HG03025 (cell line): ENCODE measurements at regions not wholly inside any gene's neighbourhood (a gene's known extent, or its start where the extent isn't known, plus 50 kb on each side); places are given as distances from the start of the nearest gene placed in this dataset.

Source experiments
- ATAC-seq: cut with Tn5 transposase; IDR thresholded peaks from one replicate; pipeline ENCODE4 v1.9.1; 2021; ENCODE audit warnings: mild to moderate bottlenecking, moderate library complexity; ENCODE audit not compliant: unreplicated experiment, low FRiP score

DNA sequence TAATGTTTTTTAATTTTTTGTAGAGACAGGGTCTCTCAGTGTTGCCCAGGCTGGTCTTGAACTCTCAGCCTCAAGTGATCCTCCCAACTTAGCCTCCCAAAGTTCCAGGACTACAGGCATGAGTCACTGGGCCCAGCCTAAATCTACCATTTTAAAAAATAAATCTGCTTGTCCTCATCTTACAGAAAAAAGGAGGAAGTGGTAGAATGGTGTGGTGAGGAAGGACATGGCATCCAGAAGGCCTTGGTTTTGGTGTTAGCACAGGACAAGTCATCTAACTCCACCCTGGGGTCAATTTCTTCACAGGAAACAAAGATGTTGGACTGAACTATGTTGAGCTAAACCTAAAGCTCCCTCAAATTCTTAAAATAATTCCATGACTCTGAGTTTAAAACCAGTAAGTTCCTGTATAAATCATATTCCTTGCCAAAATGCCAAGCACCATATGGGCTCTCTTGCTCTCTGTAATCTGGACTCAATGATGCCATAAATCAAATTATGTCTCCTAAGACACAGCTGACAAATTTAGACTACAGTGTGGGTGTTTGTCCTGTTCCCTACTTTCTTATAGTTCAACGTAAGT is 253.9 kb upstream of the NOCT start:
- no peak for ATAC-seq

DNA sequence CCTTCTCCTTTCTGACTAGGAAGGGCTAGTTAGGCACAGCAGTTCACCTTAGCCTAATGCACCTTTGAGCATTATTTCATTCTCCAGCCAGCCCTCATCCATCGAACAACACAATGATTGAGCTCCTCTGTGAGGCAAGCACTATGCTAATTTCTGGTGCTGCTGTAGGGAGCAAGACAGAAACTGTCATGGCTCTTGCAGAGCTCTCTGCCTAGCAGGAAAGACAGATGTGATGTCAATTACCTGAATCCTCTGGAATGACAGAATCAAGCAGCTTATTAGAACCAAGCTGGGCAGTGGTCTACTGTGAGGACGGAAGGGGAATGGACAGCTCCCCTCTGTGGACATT is 256.1 kb upstream of the NOCT start:
- ATAC-seq: no peak

DNA sequence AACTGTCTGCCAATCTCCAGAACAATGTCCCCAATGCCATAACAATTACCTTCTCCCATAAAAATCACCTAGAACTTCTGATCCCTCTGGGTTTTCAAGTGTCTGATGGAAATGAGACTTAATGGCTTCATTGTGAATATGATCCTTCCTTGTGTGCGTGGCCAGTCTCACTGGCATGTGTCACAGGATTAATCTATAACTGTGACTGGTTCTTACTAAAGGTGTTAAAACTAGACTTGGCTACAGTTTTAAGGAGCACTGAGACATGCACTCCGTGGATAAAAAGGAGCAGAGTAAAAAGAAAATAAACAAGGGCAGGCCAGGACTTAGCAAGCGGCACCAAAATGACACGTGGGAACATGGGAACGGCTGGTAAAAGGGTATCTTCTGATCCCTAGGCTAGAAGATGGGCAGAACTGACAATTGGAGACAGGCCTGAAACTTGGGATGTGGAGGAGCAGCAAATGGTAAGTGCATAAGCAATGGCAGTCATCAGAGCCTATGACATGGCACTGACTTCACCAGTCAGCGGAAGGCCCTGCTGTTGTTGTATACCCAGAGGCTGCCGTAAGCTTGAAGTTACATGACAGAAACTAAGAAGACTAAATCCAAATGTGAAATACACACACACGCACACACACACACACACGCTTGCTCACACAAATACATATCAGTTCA is 256.6 kb upstream of the NOCT start:
- no peak for ATAC-seq

DNA sequence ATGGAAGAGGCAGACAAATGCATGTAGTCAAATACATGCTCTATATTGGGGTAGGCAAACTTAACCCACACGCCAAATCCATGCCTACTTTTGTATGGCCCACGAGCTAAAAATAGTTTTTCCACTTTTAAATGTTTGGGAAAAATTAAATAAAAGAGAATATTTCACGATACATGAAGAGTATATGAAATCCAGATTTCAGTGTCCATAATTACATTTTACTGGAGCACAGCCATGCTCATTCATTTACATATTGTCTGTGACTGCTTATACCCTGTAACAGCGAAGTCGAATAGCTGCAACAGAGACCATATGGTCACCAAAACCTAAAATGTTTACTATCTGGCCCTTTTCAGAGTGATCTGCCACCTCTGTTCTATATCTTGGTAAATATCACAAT is 257.4 kb upstream of the NOCT start:
- no peak for ATAC-seq

DNA sequence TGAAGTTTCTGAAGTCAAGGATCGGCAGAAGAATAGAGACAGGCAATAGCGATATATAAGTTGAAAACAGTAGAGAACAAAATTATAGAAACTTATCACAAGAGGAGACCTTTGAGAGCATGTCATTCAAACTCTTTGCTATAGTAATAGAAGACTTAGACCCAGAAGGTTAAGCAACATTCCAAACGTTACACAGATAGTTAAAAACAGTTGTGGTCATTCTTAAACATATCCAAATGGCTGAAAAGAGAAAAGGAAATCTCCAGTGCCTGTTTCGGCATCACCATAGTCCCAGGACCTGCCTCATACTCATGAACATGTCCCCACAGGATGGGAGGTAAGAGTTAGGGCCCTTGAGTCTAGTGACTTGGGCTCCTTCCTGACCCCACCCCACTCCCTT is 258.1 kb upstream of the NOCT start:
- ATAC-seq: no peak

DNA sequence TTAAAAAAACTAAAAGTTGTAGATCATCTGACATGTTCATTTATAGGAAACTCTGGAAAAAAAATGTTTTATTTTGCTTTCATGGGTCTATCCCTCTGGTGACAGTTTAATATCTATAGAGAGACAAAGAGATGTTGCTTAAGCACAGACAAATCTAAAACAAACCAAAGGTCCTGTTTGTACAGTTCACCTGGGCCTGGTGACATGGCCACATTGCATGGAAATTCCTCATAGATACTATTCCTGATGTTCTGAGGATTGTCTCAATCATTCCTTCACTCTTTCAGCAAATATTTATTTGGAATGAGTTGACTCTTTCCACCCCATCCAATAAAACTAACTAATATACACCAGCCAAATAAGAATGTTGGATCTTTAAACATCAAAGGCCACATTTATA is 259.1 kb upstream of the NOCT start:
- ATAC-seq: no peak

DNA sequence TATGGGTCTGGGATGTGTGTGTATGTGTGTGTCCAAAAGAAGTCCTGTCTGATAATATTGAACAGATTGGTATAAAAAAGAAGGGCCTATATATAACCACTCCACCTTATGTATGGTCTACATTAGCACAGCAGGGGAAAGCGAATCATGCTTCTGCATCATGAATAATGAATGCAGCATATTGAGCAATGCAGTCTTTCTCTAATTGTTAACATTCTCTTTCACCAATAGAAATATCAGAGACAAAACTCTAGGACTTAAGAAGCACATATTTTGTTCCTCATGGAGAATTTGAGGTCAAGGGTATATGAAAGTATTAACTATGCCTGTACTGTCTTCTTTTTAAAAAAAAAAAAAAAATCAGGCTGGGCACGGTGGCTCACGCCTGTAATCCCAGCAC is 264.3 kb upstream of the NOCT start:
- ATAC-seq: no peak

DNA sequence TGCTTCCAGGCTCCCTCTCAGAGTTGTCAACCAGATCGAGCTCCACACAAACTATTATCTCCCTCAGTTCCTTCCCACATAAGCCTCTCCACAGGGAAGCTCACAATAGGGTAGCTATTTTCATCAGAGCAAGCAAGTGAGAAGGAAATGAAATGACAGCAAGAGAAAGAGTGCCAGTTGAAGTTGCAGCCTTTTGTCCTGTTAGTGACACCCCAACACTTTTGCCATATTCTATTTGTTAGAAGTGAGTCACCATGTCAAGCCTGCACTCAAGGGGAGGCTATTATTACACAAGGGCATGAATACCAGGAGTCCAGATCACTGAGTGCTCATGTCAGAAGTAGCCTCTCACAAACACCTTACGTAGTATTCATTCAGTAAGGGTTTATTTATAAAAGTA is 266.3 kb upstream of the NOCT start:
- no peak for ATAC-seq

DNA sequence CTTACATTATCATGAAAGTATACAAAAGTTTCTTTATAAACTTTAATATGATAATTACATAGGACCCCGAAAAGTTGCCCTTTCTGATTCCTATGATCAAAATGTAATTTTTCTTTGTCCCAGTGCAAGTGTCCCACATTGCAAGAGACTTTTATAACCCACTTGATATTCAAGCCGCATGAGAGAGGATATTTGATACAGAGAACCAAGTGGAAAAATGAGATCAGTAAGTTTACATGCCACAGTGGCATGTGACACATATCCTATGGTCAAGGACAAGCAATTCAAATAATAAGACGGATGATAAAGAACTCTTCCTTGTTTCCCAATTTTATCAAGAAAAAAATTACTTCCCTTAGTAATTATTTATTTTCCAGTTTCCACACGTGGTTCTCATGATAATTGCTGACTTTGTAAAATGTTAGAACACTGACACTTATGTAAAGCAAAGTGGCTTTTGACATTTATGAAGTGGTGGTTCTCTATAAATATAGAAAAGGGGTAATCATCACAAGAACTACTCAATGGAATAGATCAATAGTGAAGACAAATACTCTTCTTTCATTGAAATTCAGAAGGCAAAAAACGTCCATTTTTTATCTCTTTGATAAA is 273.7 kb upstream of the NOCT start:
- ATAC-seq: no peak

DNA sequence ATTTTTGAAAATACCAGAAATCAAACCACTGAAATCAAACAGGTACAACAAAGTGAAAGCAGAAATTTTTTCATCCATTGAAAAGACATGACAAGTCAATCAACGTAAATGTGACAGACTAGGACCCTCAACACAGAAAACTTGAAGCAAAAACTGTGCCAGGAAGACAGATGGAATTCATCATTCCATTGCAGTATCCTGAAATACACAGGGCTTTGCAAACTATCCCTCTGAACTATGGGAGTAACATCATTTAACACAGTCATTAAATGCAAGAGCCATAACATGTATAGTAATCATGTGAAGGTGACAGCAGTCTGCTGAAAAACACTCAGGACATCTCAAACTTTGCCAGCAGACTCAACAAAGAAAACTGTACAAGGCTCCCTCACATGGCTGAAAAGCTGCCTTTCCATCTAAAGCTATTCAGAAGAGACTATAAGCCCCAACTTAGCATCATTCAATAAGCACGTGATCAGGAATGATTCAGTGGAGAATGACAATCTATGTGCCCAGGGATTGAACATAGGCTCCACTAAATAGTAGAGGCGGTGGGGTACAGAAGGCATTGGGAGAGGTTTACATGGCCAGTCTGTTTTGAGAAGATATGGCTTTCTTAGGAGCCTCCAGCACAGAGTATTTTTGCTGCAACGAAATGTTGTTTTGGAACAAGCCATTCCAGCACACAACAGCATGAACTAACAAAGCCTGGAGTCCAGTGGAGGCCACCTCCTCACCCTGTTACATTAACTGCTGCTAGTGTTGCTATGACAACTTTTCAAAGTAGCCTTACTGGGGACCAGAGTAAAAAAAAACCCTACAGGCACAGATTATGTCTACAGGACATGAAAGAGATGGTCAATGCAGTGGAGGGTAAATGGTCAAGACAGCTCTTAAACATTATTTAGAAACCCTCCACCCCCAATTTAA is 274.5 kb upstream of the NOCT start:
- no peak for ATAC-seq

DNA sequence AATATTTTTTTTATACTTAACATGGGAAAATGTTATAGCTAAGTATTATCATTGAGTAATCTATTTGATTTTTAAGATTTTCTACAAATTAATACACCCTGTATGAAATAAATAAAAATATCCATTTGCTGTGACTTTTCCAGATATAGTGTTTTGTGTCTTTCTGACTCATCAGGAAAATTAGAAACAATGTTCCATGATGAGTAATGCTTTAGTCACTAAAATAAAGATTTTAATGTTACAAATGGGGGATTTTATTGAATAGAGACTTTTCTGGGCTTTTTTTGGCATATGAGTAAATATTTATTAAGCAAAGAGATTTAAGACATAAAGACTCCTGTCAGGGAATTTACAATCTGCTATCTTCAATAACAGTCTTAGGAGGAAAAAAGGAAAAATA is 279.2 kb upstream of the NOCT start:
- ATAC-seq: no peak

DNA sequence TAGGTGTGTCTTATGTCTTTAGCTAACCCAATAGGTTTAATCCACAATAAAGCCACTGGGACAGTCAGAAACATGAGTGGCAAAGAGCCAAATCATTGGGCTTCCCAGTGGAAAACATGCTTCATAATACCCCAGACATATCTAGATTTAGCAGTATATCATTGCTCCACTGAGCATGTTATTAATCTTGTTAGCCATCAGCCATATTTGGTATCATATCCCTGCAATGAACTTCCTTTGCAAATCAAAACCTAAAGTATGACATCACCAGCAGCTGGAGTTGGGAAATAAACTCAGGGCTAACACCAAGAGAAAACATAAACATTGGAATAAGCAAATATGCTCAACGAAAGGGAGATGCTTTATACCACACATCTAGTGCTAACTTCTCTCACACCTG is 280.8 kb upstream of the NOCT start:
- no peak for ATAC-seq

DNA sequence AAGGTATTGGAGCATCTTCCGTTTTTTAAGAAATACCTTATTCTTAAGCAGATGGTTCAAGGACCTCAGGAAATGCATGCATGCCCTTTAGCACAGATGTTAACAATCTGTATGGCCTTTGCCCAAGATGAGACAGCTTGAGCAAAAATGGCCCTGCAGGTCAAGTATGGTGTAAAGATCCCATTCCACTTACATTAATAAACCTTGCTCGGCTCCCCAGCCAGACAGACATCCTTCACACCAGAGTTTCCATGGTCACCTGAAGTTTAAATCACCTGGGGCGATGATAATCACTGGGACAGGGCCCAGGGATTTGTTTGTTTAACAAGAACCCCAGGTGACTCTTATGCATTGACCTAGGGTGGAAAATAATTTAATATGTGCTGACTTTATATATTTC is 287.0 kb upstream of the NOCT start:
- ATAC-seq: no peak

DNA sequence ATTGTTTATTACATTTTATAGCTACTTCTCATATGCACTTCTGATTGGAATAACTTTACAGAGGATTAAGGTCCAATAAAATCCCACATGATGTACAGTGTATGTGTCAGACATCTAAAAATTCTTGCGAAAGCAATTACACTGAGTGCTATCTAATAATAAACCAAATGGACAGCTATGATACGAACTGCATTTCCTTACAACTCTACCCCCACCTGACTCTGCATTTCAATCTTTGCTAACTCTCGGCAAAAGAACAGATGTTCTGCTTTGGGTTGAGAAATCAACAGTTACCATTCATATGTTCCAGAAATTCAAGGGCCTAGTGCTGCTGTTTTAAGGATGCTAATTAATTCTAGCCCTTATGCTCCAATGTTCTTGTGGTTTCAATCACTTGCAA is 287.9 kb upstream of the NOCT start:
- ATAC-seq: no peak

DNA sequence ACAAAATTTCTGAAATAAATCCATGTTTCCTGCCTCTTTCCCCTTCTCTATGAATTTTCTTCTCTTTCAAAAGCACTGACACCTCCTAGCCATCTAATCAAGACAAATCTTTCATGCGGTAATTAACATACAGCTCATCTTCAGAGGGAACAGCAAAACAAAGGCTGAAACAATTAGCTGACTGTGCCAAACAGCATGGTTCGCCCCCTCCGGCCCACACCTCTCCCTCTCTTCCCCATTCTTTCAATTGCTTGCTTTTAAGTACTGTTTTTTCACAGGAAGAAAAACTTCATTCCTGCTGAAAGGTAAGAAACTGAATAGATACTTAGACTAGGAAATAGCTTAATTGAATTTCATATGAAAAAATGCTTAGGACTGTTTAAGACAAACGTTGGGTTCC is 291.1 kb upstream of the NOCT start:
- no peak for ATAC-seq

DNA sequence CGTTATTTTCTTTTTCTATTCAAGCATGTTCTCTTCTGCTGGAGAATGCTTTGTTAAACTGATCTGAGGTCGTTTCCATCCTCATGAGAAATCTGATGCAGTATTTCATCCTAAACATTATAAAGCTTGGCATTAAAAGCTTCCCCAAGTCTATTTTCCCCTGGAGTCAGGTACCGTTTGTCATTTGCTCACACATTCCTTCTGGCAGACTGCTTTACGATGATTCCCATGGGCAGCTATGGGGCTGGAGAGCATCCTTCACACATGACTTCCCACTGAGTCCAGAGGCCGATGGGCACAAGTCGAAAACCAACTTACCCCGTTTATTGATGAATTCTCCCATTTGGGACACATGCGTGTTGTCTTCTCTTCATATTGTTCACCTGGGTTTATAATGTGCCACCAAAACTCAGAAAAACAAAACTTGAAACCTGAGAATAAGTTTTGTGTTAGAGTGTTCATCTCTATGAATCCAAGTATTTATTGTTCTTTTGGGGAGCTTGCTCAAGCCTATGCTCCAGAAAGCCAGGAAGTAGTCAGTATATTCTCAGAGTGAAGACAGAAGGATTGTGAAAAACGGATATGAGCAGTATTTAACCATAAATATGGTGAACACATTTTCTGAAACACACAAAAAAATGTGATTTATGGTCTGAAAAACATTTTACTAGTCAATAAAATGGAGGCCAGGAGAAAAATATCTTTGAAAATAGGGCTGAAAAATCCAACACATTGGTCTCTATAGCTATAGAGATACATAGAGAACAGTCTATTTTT is 298.8 kb upstream of the NOCT start:
- no peak for ATAC-seq

DNA sequence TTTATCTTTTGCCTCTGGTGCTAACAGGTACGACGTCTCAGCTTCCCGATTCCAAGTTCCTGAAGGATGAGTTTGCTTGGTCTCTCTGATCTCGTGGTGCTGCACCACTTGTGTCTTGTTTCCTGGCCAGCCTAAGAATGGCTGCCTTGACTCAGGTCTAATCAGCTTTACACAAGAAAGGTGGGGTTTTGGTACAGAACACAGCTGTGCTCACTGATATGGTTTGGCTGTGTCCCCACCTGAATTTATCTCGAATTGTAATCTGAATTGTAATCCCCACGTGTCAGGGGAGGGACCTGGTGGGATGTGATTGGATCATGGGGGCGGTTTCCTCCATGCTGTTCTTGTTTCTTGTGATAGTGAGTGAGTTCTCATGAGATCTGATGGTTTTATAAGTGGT is 305.3 kb upstream of the NOCT start:
- no peak for ATAC-seq

DNA sequence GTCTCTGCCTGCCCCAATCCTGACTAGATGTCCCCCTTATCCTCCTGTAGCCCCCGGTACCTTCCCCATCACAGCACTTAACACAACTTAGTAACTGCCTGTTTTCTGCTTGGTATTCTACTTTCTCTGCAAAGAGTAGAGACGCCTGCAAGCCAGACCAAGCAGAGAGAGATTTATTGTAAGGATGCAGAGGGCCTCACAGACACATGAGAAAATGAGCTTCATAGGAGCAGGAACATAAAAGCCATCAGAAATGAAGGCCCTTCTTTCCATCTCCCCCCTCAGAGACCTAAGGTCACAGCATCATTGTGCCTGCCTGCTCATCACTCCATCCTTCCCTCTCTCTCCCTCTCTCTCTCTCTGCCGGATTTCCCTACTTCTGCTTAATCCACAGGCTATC is 305.7 kb upstream of the NOCT start:
- ATAC-seq: no peak

DNA sequence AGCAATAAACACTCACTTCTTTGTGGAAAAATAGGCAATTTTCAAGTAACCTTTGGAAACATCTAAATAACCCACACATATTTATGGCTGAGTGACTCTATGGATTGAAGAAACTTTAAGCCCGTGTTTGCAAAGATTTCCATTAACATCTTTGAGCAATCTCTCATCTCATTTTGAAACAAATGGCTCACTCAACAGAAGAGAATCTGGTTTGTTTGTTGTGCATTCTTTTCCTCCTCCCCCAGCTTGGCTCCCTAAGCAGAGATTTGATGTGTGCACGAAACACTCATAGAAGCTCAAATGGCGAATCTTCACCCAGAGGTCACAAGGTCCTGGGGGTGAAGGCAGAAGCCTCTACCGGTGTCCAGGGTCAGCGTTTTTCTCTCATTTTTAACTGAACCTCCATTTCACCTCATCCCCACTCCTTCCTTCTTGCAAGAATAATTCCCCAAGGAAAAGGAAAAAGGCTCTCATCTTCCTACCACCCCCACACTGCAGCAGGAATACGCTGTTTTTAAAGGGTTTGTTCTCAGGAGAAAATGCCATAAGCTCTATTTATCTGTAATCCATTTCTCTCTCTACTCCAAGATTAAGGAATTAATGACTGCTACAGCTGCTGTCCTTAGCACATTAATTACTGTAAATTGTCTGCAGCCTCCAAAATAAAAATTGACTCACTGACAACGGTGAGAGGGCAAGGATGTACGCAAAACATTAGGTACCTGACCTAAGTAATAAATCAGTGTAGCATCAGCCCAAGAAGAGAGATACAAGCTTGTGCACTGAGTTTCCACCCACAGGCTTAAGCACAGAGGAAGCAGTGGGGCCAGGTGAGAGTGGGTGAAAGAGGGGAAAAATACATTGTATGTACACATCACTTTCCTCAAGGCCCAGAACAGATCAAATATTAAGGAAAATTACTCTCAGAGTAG is 307.6 kb upstream of the NOCT start:
- no peak for ATAC-seq

DNA sequence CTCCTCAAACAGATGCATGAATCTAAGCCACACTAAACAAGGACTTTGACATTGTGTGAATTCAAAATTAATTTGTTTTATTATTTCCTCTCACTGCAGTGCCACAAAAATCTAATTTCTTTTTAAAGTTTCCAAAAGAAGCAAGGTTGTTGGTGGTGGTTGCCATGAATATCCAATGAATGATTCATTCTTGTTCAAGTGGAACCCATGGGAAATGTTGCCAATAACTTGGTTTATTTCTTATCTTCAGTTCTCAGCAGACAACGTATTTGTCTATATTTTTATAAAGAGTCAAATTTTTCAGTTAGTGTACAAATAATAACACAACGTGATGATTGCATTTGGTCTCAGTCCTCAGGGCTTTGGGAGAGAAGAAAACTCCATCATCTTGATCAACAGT is 309.4 kb upstream of the NOCT start:
- no peak for ATAC-seq
